Calu3 (cell line): ENCODE measurements at regions not wholly inside any gene's neighbourhood (a gene's known extent, or its start where the extent isn't known, plus 50 kb on each side); places are given as distances from the start of the nearest gene placed in this dataset.
"Not testable (repeated sequence)": the region's sequence is repeated elsewhere in the genome, so short reads cannot be mapped to it uniquely, and the experiment has no call there.

Source experiments
- BruUV-seq: library from RNA; stranded (reverse); fragments of 400-500 nt; replicated peaks from 2 replicates; lab custom pipeline; 2021; lab: Mats Ljungman, UMichigan
- CTCF ChIA-PET: fragments of 300-600 bp; sonication (Branson Sonifier 250); formaldehyde crosslinking; loops from one replicate; lab custom pipeline; 2022; ENCODE audit warnings: antibody characterized with exemption; lab: Charles Lee
- DNase-seq: peaks from one replicate; pipeline ENCODE4 v3.0.0; 2022
- H3K27ac Mint-ChIP-seq: one replicate; pipeline ENCODE4 v1.8.0; 2022; ENCODE audit warnings: mixed read lengths; ENCODE audit not compliant: unreplicated experiment
- H3K27me3 Mint-ChIP-seq: one replicate; pipeline ENCODE4 v1.8.0; 2022; ENCODE audit warnings: mixed read lengths; ENCODE audit not compliant: unreplicated experiment
- H3K36me3 Mint-ChIP-seq: one replicate; pipeline ENCODE4 v1.8.0; 2022; ENCODE audit warnings: mild to moderate bottlenecking, moderate library complexity, mixed read lengths; ENCODE audit not compliant: insufficient read depth, unreplicated experiment
- H3K4me1 Mint-ChIP-seq: one replicate; pipeline ENCODE4 v1.8.0; 2022; ENCODE audit warnings: mild to moderate bottlenecking, low read depth, mixed read lengths; ENCODE audit not compliant: unreplicated experiment
- H3K4me3 Mint-ChIP-seq: one replicate; pipeline ENCODE4 v1.8.0; 2022; ENCODE audit warnings: mild to moderate bottlenecking, low read depth, moderate library complexity, mixed read lengths; ENCODE audit not compliant: unreplicated experiment
- H3K9me3 Mint-ChIP-seq: one replicate; pipeline ENCODE4 v1.8.0; 2022; ENCODE audit warnings: low read depth, mixed read lengths; ENCODE audit not compliant: unreplicated experiment
- CTCF ChIP-seq: fragments of 200-600 bp; IDR thresholded peaks from one replicate; pipeline ENCODE4 v1.8.0; 2022; ENCODE audit warnings: antibody characterized with exemption; ENCODE audit not compliant: unreplicated experiment
- intact Hi-C: fragments of 100-400 bp; cut with micrococcal nuclease; formaldehyde crosslinking; loops from one replicate; pipeline ENCODE4 v1.10.0; 2022; ENCODE audit not compliant: unreplicated experiment

DNA sequence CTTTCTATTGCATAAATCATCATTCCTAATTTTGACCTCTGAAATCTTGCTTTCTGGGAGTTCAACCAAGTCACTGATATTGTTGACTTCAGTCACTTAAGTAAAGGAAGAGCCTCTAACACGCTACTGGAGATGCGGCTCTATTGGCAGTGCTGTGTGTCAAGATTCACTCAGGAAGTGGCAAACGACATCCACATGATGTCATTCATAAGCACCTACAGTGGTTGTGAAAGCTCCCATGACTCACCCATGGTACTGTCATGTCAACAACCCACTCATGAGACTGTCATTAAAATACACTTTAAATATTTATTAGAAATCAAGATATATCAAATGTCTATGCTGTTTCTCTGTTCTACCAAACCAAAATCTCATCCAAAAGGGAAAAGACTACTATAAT lies 52.5 kb upstream of the LHFPL3 start:
- no TSS peak for BruUV-seq
- H3K4me1 Mint-ChIP-seq: no peaks in the 10 kb centered on the region
- DNase-seq: no peak
- no peak overlapping the region for H3K27ac Mint-ChIP-seq
- CTCF ChIA-PET: no interaction called here
- H3K36me3 Mint-ChIP-seq: no peaks in the 10 kb centered on the region
- H3K9me3 Mint-ChIP-seq: peaks cover 9% of the 10 kb centered on the region
- intact Hi-C loops: loop anchor here (10.0 kb wide), 1 partner anchor 139 kb away; no protein-coding TSS in a partner anchor
- no peak for TF ChIP-seq CTCF
- no peak overlapping the region for H3K4me3 Mint-ChIP-seq
- H3K27me3 Mint-ChIP-seq: peaks cover 13% of the 10 kb centered on the region

DNA sequence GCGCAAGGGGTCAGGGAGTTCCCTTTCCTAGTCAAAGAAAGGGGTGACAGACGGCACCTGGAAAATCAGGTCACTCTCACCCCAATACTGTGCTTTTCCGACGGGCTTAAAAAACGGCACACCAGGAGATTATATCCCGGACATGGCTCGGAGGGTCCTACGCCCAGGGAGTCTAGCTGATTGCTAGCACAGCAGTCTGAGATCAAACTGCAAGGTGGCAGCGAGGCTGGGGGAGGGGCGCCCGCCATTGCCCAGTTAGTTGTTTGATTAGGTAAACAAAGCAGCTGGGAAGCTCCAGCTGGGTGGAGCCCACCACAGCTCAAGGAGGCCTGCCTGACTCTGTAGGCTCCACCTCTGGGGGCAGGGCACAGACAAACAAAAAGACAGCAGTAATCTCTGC lies 51.7 kb upstream of the LHFPL3 start:
- peaks cover 13% of the 10 kb centered on the region for H3K27me3 Mint-ChIP-seq
- H3K36me3 Mint-ChIP-seq, CTCF ChIA-PET, H3K4me3 Mint-ChIP-seq, H3K9me3 Mint-ChIP-seq, H3K4me1 Mint-ChIP-seq, H3K27ac Mint-ChIP-seq, DNase-seq, BruUV-seq: not testable (repeated sequence)
- intact Hi-C loops: loop anchor here (10.0 kb wide), 1 partner anchor 138 kb away; no protein-coding TSS in a partner anchor
